ENCODE measurements at regions not wholly inside any gene's neighbourhood (a gene's known extent, or its start where the extent isn't known, plus 50 kb on each side); places are given as distances from the start of the nearest gene placed in this dataset.

DNA sequence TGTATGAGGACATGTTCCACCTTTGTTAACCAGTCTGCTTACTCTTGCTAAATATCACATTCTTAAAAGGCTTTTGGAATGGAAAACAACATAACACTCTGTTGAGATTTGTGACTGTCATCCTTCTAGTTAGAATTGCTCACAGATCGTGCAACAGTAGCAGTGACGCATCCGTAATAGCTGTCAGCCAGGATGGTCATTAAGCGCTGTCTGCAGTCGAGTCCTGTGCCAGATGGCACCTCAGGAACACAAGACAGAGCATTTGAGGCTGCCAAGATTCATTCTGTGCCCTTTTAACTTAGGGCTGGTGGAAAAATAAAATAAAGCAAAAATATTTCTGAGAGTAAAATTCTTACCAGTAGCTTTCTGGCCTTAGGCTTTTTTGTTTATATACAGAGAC is 348.6 kb downstream of the ANKRD7 start:
- no peak for DNase-seq (ENCODE audit: low read depth)

DNA sequence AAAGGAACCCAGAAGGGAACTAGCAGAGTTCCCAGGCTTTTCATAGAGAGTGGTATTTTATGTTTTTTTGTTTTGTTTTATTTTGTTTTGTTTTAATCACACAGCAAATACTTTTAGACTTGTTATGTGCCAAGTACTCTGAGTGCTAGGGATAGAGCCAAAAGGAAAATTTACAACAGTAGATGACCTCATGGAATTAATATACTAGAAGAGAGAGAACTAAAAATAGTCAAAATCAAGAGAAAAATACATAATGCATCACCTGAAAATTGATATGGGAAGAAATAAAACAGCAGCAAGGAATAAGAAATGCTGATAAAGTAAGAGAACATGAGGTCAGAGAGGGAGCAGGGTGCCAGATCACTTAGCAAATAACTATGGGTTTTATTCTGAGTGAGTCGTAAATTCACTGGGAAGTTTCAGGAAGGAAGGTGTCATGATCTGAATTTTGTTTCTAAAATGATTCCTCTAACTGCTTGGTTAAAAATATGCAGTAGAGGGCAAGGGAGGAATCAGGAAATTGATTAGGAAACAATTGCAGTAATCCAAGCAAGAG is 351.0 kb downstream of the ANKRD7 start:
- no peak for DNase-seq (ENCODE audit: low read depth)

DNA sequence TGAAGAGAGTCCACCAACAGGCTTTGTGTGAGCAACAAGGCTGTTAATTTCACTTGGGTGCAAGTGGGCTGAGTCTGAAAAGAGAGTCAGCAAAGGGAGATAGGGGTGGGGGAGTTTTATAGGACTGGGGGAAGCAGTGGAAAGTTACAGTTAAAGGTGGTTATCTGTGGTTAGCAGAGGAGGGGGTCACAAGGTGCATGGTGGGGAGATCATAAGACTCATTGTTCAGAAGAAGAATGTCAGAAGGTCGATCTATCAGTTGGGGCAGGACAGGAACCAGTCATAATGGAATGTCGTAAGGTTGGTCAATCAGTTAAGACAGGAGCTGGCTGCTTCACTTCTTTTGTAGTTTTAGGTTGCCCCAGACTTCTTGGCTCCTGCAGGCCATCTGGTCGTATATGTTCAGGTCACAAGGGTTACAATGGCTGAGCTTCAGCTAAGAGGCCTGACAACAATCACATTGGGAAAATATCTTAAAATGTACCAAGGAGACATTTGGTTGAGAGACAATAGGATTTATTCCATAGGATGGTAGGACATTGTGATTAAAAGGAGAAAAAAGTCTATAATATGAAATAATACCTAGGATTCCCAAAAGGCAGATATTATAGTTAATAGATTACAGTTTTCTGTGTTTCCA is 356.4 kb downstream of the ANKRD7 start:
- DNase-seq (ENCODE audit: low read depth): no peak

DNA sequence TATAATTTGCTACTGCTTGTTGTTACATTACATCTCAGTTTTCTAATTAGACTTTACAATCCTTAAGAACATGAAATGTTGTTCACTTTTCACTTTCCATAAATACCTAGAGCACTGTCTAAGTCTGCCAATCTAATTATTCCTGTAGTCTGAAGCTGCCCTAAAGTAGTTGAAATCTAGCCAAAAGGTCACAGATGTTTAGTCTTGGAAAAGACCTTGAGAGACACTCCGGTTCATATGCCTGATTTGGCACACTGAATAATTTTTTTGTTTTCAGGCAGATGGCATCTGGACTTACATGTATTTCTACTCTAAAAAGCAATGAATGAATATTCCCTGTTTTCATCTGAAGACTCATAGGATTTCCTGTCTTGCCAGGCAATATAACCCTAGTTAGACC is 359.1 kb downstream of the ANKRD7 start:
- no peak for DNase-seq (ENCODE audit: low read depth)

DNA sequence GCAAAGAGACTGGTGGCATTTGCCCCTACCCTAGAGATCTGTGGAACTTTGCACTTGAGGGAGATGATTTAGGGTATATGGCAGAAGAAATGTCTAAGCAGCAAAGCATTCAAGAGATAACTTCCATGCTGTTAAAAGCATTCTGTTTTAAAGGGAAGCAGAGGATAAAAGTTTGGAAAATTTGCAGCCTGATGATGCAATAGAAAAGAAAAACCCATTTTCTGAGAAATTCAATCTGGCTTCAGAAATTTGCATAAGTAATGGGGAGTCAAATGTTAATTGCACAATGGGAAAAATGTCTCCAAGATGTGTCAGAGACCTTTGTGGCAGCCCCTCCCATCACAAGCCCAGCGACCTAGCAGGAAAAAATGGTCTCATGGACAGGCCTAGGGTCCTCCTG is 361.7 kb downstream of the ANKRD7 start:
- DNase-seq (ENCODE audit: low read depth): no peak

DNA sequence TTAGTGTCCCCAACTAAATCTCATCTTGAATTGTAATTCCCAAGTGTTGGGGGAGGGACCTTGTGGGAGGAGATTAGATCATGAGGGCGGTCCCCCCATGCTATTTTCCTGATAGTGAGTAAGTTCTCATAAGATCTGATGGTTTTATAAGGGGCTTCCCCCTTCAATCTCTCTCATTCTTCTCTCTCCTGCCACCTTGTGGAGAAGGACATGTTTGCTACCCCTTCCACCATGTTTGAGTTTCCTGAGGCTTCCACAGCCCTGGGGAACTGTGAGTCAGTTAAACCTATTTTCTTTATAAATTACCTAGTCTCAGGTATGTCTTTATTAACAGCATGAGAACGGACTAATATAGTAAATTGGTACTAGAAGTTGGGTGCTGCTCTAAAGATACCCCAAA is 365.6 kb downstream of the ANKRD7 start:
- DNase-seq (ENCODE audit: low read depth): peak; percentile 2

DNA sequence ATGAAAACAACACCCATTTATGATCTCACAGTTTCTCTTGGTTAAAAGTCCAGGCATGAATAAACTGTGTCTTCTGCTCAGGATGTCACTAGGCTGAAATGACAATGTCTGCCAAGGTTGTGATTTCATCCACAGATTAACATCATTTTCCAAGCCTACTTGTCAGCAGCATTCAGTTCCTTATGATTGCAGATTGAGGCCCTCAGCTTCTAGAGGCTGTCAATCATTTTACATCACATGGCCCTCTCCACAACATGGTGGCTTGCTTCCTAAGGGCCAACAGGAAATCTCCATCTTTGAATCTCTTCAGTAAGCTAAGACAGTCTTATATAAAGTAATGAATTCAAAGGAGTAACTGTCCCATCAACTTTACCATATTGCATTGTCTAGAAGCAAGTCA is 377.6 kb downstream of the ANKRD7 start:
- no peak for DNase-seq (ENCODE audit: low read depth)

DNA sequence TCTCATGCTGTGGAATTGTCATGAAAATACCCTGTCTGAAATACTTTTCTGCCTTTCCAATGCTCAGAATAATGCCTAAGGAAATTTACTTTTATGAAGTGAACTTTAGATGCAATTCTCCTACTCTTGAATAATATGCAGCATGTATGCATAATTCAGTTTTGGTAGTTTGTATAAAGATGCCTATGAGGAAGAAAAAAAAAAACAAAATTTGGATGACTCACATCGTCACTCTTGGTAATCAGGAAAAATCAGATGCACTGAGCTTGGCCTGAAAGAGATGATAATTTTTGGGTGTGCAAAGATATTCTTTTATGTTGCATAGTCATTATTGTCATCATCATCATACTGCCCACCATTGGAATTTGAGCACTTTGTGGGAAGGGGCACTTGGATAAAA is 382.1 kb downstream of the ANKRD7 start:
- no peak for DNase-seq (ENCODE audit: low read depth)

DNA sequence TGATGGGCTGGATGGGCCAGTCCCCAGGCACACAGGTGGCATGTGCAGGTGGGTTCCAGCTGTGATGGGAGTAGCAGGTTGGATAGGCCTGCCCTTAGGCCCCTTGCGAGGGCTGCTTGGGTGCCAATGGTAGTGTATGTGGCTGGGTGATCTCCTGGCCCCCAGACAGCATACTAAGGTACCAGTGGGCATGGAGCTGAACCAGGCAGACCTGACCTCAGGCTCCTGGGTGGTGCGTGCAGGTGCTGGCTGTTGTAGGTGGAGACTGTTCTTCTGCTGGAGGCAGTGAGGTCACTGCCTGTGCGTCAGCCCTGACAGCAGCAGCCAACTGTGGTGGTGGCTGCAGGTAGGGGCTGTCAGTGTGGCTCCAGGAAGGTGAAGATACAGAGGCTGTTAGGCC is 384.7 kb downstream of the ANKRD7 start:
- DNase-seq (ENCODE audit: low read depth): no peak

DNA sequence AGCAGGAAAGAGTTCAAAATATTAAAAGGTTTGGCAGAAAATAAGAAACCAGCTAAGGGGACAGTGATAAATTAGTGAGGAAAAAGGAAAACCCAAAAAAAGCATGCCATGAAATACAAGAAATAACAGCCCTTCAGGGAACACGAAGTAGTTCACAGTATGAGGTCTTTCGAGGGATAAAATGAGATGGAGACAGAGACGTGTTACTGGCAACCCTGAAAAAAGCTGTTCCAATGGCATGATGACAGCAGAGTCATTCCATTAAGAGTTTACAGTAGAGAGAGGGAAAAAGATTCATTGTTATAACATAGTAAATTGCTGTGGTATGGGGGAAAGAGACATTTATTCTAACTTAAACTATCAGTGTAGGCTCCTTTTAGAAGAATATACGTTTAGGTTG is 391.2 kb downstream of the ANKRD7 start:
- no peak for DNase-seq (ENCODE audit: low read depth)

DNA sequence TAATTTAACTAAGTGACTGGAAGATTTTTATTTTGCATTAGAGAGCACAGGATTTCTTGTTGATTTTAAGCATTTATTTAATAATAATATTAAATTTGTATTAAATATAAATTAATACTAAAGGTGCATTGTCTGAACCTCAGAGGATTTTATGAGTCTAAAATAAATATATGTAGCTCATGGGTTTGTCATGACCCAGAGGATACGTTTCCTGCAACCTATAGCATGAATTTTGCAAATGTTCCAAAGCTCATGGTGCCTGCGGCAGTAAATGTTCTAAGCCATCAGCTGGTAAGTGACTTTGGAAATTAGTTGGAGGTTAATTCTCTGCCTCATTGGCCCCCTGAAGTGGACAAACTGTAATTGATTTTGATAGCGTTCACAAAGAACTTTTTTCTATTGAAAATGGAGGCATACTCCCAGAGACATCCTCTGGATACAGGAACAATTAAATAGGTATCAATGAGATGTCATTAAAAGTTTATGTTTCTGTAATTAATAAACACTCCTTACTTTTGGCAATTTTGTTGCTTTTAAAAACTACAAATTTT is 397.4 kb downstream of the ANKRD7 start:
- no peak for DNase-seq (ENCODE audit: low read depth)

DNA sequence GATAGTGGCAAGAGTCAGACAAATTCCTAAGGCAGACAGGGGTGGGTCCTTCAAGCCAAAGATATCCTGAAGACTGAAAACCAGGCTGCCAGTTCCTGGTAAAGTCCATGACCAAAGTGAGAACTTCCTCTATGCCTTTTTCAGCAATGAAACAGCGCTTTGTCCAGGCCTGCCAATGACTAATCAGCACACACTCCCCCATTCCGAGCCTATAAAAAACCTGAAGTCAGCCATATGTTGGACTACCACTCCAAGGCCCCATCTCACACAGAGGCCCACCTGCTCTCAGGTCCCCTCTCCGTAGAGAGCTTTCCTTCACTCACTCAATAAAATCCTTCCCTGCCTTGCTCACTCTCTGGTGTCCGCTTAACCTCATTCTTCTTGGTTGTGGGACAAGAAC is 402.2 kb downstream of the ANKRD7 start:
- DNase-seq (ENCODE audit: low read depth): no peak

DNA sequence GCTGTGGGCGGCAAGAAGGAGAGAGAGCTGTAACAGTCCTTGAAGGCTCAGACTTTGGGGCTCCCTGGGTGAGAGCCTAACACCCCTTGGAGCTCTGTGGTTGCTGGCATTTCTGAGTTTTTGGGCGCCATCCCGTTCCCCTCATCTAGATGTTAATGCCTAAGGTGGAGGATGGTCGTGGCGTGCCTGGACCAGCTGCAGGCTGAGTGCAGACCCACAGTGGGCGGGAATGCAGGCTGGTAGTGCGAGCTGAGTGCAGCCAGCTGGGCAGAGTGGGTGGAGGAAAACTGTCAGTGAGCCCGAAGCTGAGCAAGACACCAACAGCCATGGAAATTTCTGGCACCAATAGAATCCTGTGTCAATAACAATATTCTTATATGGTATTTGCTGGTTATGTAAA is 403.0 kb downstream of the ANKRD7 start:
- DNase-seq (ENCODE audit: low read depth): no peak

DNA sequence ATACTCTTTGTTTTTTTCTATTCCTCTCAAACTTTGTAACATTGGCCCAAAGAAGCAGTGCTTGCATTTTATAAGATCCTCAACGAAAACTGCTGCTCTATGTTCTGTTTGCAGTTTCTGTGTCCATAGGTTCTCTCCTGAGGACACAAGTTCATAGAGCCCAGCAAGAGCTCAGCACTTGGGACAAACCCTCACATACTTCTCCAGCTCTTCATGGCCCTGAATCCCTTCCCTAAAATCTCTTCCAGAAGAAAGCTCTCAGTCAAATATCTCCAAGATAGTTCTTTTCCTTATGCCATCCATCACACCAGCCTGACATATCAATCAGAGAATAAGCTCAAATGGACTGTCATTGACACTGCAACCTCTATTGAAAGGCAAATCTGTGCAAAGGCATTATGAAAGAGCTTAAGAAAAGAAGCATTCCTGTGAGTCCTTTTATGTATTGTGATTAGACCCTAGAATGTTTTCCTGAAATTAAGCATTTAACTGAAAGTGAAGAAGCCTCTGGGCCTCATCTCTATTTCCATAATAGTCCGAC is 405.5 kb downstream of the ANKRD7 start:
- DNase-seq (ENCODE audit: low read depth): no peak

DNA sequence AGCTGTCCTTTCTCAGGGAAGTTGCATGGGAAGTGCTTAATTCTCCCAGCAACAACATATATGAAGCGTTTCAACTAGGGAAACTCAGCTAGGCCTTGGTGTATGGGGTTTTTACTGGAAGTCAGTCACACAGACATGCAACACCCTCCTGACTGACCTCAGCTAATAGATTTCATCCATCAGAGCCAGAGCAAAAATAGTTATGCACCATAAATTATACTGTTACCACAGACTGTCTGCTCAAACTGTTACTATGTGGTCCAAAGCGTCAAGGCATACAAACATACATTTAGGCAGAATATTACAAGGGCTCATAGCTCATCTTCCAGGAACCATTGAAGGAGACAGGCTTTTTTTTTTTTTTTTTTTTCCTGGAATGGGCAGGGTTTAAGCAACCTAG is 417.9 kb downstream of the ANKRD7 start:
- no peak for DNase-seq (ENCODE audit: low read depth)

DNA sequence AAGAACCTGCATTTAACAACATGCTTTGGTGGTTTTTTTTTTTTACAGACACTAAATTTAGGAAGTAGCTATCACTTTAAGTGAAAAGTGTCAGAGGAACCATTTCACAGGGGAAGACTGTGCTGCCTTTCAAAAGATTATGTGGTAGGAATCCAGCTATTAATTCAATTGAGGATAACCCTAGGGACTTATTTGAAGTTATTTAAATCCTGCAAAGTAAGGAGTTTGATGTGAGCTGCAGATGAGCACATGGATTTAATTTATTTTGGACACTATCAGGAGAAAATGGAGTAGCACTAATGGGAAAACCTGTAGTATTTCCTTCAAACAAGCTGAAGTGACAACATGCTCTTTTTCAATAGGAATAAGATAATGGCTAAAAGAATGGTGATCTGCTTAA is 419.8 kb downstream of the ANKRD7 start:
- DNase-seq (ENCODE audit: low read depth): no peak

DNA sequence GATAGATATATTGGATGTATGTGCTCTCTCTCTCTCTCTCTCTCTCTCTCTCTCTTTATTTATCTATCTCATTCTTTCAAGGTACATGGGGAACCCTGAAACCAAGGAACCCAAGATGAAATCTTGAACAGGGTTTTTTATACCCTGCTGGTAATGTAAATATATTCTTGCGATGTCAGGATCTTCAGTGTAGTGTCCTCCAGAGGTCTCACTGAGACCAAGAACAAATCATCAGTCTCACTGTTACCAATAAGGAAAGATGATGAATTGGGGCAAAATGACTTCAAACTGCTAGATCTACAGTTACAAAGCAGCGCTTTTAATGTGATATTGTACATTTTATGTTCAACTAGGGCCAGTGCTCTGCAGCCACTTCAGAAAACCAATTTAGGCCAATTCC is 423.5 kb downstream of the ANKRD7 start:
- no peak for DNase-seq (ENCODE audit: low read depth)

DNA sequence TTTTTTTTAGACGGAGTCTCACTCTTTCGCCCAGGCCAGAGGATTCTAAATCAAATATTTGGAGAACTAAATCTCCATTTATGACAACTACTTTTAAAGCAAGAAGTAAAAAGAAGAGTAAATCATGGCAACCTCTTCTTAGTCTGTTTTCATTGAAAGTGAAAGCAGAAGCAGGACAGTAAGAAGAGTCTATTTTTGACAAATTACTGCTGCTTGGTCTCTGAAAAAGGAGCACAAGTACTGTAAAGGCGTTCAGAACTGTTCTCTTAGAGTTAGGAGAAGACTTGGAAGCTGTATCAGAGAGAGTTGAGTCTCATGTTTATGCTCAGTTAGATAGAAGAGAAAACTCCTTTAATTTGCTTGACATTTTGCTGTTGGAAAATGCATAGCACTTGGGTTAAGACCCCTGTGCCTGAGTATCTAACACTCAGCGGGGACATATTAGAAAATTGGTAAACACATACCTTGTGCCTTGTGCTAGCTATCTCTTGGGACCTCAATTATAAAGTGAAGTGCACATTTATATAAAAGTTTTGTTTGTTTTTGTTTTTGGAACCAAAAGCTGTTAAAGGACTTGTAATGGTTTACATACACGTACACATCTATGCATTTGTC is 433.0 kb downstream of the ANKRD7 start:
- no peak for DNase-seq (ENCODE audit: low read depth)

DNA sequence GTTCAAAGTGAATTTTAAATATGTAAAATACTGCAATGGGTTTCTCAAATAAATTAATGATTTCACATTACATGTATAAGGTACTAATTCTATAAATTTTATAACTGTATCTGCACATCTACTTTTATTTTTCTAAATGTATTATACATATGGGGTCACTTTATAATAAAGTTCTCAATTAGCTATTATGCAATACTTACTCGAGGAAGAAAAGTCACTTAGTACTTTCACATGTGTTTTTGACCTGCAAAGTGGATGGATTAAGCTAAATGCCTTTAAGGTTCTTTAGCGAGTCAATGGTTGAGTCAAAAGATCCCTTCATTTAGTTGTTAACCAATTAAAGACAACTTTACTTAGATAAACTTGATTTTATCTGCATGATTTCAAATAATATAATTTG is 437.8 kb downstream of the ANKRD7 start:
- no peak for DNase-seq (ENCODE audit: low read depth)

DNA sequence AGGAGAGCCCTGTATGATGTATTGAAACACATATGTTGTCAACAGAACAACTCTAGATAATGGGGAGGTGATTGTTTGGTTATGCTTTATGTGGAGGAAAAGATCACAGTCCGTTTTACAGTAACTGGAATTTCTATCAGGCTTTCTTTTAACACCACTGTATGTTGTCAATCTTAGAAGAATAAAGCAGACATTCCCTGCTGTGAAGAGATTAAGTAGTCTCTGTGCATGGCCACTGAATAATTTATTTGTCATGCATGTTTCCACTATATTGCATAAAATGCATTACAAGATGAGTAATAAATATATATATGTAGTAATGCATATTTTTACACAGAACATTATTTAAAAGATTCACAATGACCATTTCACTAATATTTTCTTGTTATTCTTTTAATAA is 440.0 kb downstream of the ANKRD7 start:
- DNase-seq (ENCODE audit: low read depth): no peak

DNA sequence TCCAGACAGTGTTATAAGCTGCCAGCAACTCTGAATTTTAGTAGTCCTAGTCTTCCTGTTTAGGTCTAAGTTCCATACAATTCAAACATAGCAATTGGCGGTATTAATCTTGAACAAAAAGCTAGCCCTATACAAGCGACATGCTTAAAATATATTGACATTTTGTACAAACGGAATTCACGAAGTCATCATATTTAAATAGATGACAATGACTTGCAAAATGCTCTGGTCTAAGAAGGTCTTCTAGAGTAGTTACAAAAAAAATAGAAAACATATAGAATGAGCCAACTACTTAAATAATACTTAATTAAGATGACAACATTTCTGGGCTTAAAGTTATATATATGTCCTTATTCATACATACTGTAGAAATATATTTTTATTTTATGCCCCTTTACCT is 446.6 kb downstream of the ANKRD7 start:
- no peak for DNase-seq (ENCODE audit: low read depth)

DNA sequence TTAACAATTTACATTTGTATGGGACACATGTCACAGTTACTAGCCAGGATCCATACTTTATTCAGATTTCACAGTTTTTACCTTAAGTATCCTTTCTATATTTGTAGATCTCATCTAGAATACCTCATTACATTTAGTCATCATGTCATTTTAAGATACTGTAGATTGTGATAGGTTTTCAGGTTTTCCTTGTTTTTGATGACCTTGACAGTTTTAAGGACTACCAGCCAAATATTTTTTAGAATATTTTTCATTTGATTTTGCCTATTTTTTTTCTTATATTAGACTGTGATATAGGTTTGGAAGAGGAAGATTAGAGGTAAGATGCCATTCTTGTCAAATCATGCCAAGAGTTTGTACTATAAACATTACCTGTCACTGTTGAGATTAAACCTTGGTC is 460.3 kb downstream of the ANKRD7 start:
- DNase-seq (ENCODE audit: low read depth): no peak

DNA sequence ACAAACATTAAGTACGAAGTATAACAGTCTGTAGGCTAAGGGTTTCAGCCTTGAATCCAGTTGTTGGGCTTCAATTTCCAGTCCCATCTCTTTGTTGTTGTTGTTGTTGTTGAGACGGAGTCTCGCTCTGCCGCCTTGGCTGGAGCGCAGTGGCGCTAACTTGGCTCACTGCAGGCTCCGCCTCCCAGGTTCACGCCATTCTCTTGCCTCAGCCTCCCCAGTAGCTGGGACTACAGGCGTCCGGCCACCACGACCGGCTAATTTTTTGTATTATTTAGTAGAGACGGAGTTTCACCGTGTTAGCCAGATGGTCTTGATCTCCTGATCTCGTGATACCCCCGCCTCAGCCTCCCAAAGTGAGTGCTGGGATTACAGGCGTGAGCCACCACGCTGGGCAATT is 464.9 kb downstream of the ANKRD7 start:
- no peak for DNase-seq (ENCODE audit: low read depth)

DNA sequence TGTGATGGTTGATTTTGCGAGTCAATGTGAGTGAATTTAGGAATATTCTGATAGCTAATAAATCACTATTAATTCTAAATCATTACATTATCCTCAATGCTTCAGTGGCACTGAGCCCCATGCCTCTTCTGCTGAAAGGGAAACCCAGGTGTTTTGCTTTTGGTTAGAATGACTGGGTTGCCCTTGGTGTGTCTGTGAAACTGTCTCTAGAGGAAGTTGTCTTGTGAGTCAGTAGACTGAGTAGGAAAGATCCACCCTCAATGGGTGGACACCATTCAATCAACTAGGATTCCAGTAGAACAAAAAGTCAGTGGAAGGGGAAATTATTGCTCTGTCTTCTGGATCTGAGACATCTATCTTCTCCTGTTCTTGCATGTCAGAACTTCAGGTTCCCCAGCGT is 472.4 kb downstream of the ANKRD7 start:
- DNase-seq (ENCODE audit: low read depth): no peak

Data from amniotic epithelial cell (primary cell).